GM12875 (cell line): ENCODE measurements at regions not wholly inside any gene's neighbourhood (a gene's known extent, or its start where the extent isn't known, plus 50 kb on each side); places are given as distances from the start of the nearest gene placed in this dataset.

Source experiments
- H3K4me3 ChIP-seq: one replicate; pipeline ENCODE4 v1.5.1; 2011; ENCODE audit warnings: low read depth, low read length, control low read depth
- TF ChIP-seq, protein P1 (sequence below): IDR thresholded peaks from 2 replicates; pipeline ENCODE4 v1.5.1; 2011; ENCODE audit warnings: low read depth, mild to moderate bottlenecking, control low read depth, inconsistent platforms, low read length, moderate library complexity, borderline replicate concordance; ENCODE audit not compliant: insufficient read depth

DNA sequence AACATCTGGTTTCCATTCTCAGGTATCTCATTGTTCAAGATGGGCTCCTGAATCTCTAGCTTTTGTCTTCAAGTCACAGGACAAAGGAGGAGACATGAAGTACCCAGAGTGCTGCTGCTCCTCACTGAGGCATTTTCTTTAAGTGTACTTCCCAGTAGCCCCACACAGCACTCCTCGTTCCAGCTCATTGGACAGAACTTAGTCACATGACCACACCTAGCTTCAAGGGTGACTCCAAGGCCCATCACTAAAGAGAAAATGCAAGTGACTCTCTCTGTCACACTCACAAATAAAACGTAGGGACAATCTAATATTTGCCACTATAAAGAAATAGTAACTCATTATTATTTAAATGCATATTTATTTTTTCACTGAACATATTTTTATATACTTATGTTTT is 58.3 kb upstream of the NEUROD6 start:
- no peak overlapping the region for H3K4me3 ChIP-seq
- TF ChIP-seq, protein P1, sequence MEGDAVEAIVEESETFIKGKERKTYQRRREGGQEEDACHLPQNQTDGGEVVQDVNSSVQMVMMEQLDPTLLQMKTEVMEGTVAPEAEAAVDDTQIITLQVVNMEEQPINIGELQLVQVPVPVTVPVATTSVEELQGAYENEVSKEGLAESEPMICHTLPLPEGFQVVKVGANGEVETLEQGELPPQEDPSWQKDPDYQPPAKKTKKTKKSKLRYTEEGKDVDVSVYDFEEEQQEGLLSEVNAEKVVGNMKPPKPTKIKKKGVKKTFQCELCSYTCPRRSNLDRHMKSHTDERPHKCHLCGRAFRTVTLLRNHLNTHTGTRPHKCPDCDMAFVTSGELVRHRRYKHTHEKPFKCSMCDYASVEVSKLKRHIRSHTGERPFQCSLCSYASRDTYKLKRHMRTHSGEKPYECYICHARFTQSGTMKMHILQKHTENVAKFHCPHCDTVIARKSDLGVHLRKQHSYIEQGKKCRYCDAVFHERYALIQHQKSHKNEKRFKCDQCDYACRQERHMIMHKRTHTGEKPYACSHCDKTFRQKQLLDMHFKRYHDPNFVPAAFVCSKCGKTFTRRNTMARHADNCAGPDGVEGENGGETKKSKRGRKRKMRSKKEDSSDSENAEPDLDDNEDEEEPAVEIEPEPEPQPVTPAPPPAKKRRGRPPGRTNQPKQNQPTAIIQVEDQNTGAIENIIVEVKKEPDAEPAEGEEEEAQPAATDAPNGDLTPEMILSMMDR, result no peak

GRCh38 chr7:31407178-31407676 is 66.7 kb upstream of the NEUROD6 start:
- TF ChIP-seq, protein P1, result no peak
- no peak overlapping the region for H3K4me3 ChIP-seq

- TF ChIP-seq, protein P1, result no peak
- H3K4me3 ChIP-seq, result no peak overlapping the region
Observed at GRCh38 chr7:31408140-31408729, 67.7 kb upstream of the NEUROD6 start.

- H3K4me3 ChIP-seq, result no peak overlapping the region
- TF ChIP-seq, protein P1, result no peak
Observed at GRCh38 chr7:31410265-31410664, 69.7 kb upstream of the NEUROD6 start.

GRCh38 chr7:31411416-31411815 is 70.9 kb upstream of the NEUROD6 start:
- no peak overlapping the region for H3K4me3 ChIP-seq
- TF ChIP-seq, protein P1, result no peak

- no peak overlapping the region for H3K4me3 ChIP-seq
- TF ChIP-seq, protein P1, result no peak
Observed at GRCh38 chr7:31413766-31414165, 73.2 kb upstream of the NEUROD6 start.

- H3K4me3 ChIP-seq, result no peak overlapping the region
- TF ChIP-seq, protein P1, result no peak
Observed at GRCh38 chr7:31416381-31416870, 75.9 kb upstream of the NEUROD6 start.
